DMS153 treated with DMSO at 0.1 percent for 48 hours (cell line): ENCODE measurements at regions not wholly inside any gene's neighbourhood (a gene's known extent, or its start where the extent isn't known, plus 50 kb on each side); places are given as distances from the start of the nearest gene placed in this dataset.
"Not testable (repeated sequence)": the region's sequence is repeated elsewhere in the genome, so short reads cannot be mapped to it uniquely, and the experiment has no call there.

ENCODE experiments used
- DNase-seq: peaks from one replicate; lab custom pipeline; 2025; ENCODE audit not compliant: unreplicated experiment; lab: John Stamatoyannopoulos, UW

- DNase-seq: not testable (repeated sequence)
Observed at GRCh38 chr3:14272959-14273560, 94.4 kb downstream of the LSM3 start.

GRCh38 chr3:14273901-14274611 is 95.4 kb downstream of the LSM3 start:
- no peak for DNase-seq

- DNase-seq: no peak
Observed at GRCh38 chr3:14274612-14274936, 96.0 kb downstream of the LSM3 start.

- DNase-seq: no peak
Observed at GRCh38 chr3:14274999-14275961, 96.7 kb downstream of the LSM3 start.

GRCh38 chr3:14275962-14276909 is 97.6 kb downstream of the LSM3 start:
- no peak for DNase-seq

GRCh38 chr3:14277557-14277956 is 98.9 kb downstream of the LSM3 start:
- no peak for DNase-seq

- DNase-seq: no peak
Observed at GRCh38 chr3:14278265-14278798, 99.7 kb downstream of the LSM3 start.

GRCh38 chr3:14278799-14279625 is 100.4 kb downstream of the LSM3 start:
- DNase-seq: no peak

- no peak for DNase-seq
Observed at GRCh38 chr3:14279626-14280061, 101.0 kb downstream of the LSM3 start.

GRCh38 chr3:14280326-14280725 is 101.7 kb downstream of the LSM3 start:
- DNase-seq: no peak

- DNase-seq: no peak
Observed at GRCh38 chr3:14281053-14281452, 102.4 kb downstream of the LSM3 start.

- DNase-seq: no peak
Observed at GRCh38 chr3:14282001-14282705, 103.5 kb downstream of the LSM3 start.

GRCh38 chr3:14282706-14283075 is 104.1 kb downstream of the LSM3 start:
- no peak for DNase-seq

GRCh38 chr3:14283092-14283812 is 104.6 kb downstream of the LSM3 start:
- DNase-seq: no peak

GRCh38 chr3:14283813-14284438 is 105.3 kb downstream of the LSM3 start:
- no peak for DNase-seq

GRCh38 chr3:14284694-14285547 is 106.3 kb downstream of the LSM3 start:
- no peak for DNase-seq

GRCh38 chr3:14285548-14285925 is 106.9 kb downstream of the LSM3 start:
- DNase-seq: no peak
